HEK293 (cell line): ENCODE measurements at regions not wholly inside any gene's neighbourhood (a gene's known extent, or its start where the extent isn't known, plus 50 kb on each side); places are given as distances from the start of the nearest gene placed in this dataset.

ENCODE experiments used
- GLIS2 ChIP-seq: fragments of 450-650 bp; formaldehyde crosslinking; IDR thresholded peaks from 2 replicates; pipeline ENCODE4 v1.5.1; 2016; ENCODE audit warnings: missing biosample characterization, missing genetic modification characterization
- MZF1 ChIP-seq: fragments of 450-650 bp; formaldehyde crosslinking; IDR thresholded peaks from 2 replicates; pipeline ENCODE4 v1.5.1; 2017; ENCODE audit warnings: missing biosample characterization, missing genetic modification characterization, borderline replicate concordance
- ZNF169 ChIP-seq: fragments of 450-650 bp; formaldehyde crosslinking; IDR thresholded peaks from 2 replicates; pipeline ENCODE4 v1.5.1; 2016; ENCODE audit warnings: missing biosample characterization, missing genetic modification characterization
- ZNF24 ChIP-seq: fragments of 450-650 bp; formaldehyde crosslinking; IDR thresholded peaks from 2 replicates; pipeline ENCODE4 v1.5.1; 2016; ENCODE audit warnings: missing biosample characterization, missing genetic modification characterization
- ZNF274 ChIP-seq, 2 experiments: fragments of 200-500 bp in 1 of 2; fragments of 450-650 bp in 1 of 2; sonication (Bioruptor generic) in 1 of 2; formaldehyde crosslinking in 1 of 2; IDR thresholded peaks; 2 replicates each; pipeline versions ENCODE4 v1.5.1 to v1.6.1; 2014 to 2016; ENCODE audit warnings: borderline replicate concordance in 1 of 2, inconsistent platforms in 1 of 2, low read length in 1 of 2, missing biosample characterization in 1 of 2, missing genetic modification characterization in 1 of 2
- ZNF514 ChIP-seq: fragments of 450-650 bp; formaldehyde crosslinking; IDR thresholded peaks from 2 replicates; pipeline ENCODE4 v1.5.1; 2016; ENCODE audit warnings: missing biosample characterization, missing genetic modification characterization
- ZNF560 ChIP-seq: fragments of 450-650 bp; formaldehyde crosslinking; IDR thresholded peaks from 2 replicates; pipeline ENCODE4 v1.5.1; 2017; ENCODE audit warnings: missing biosample characterization, missing genetic modification characterization, borderline replicate concordance
- ZNF830 ChIP-seq: fragments of 450-650 bp; IDR thresholded peaks from 2 replicates; pipeline ENCODE4 v1.5.0; 2018; ENCODE audit warnings: missing biosample characterization, missing genetic modification characterization, low read depth, mild to moderate bottlenecking, moderate library complexity
- TF ChIP-seq, protein P1 (sequence below): fragments of 450-650 bp; formaldehyde crosslinking; IDR thresholded peaks from 2 replicates; pipeline ENCODE4 v1.5.1; 2016; ENCODE audit warnings: missing biosample characterization, missing genetic modification characterization
- TF ChIP-seq, protein P2 (sequence below): fragments of 450-650 bp; formaldehyde crosslinking; conservative IDR thresholded peaks from 2 replicates; pipeline ENCODE4 v1.5.1; 2016; ENCODE audit warnings: low read depth, missing biosample characterization, missing genetic modification characterization
- TF ChIP-seq, protein P3 (sequence below): fragments of 450-650 bp; formaldehyde crosslinking; IDR thresholded peaks from 2 replicates; pipeline ENCODE4 v1.5.1; 2016; ENCODE audit warnings: missing biosample characterization, missing genetic modification characterization

DNA sequence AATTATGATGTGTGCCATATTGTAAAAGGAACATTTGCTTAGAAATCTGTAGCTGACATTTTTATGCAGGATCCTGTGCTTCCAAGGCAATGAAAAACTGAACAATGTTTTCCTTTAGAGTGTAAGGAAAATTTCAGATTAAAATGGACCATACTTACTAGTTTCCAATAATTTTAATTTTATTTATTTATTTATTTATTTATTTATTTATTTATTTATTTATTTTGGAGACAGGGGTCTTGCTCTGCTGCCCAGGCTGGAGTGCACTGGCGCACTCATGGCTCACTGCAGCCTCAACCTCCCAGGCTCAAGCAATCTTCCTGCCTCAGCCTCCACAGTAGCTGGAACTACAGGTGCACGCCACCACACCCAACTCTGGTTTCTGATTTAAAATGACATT lies 369.8 kb upstream of the HAND2 start:
- TF ChIP-seq, protein P1, sequence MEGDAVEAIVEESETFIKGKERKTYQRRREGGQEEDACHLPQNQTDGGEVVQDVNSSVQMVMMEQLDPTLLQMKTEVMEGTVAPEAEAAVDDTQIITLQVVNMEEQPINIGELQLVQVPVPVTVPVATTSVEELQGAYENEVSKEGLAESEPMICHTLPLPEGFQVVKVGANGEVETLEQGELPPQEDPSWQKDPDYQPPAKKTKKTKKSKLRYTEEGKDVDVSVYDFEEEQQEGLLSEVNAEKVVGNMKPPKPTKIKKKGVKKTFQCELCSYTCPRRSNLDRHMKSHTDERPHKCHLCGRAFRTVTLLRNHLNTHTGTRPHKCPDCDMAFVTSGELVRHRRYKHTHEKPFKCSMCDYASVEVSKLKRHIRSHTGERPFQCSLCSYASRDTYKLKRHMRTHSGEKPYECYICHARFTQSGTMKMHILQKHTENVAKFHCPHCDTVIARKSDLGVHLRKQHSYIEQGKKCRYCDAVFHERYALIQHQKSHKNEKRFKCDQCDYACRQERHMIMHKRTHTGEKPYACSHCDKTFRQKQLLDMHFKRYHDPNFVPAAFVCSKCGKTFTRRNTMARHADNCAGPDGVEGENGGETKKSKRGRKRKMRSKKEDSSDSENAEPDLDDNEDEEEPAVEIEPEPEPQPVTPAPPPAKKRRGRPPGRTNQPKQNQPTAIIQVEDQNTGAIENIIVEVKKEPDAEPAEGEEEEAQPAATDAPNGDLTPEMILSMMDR (tag by site-specific recombination), result no peak
- TF ChIP-seq ZNF830 (tag by site-specific recombination), result no peak
- no peak for TF ChIP-seq GLIS2 (tag by site-specific recombination)
- TF ChIP-seq ZNF560 (tag by site-specific recombination), result no peak
- TF ChIP-seq, protein P2, sequence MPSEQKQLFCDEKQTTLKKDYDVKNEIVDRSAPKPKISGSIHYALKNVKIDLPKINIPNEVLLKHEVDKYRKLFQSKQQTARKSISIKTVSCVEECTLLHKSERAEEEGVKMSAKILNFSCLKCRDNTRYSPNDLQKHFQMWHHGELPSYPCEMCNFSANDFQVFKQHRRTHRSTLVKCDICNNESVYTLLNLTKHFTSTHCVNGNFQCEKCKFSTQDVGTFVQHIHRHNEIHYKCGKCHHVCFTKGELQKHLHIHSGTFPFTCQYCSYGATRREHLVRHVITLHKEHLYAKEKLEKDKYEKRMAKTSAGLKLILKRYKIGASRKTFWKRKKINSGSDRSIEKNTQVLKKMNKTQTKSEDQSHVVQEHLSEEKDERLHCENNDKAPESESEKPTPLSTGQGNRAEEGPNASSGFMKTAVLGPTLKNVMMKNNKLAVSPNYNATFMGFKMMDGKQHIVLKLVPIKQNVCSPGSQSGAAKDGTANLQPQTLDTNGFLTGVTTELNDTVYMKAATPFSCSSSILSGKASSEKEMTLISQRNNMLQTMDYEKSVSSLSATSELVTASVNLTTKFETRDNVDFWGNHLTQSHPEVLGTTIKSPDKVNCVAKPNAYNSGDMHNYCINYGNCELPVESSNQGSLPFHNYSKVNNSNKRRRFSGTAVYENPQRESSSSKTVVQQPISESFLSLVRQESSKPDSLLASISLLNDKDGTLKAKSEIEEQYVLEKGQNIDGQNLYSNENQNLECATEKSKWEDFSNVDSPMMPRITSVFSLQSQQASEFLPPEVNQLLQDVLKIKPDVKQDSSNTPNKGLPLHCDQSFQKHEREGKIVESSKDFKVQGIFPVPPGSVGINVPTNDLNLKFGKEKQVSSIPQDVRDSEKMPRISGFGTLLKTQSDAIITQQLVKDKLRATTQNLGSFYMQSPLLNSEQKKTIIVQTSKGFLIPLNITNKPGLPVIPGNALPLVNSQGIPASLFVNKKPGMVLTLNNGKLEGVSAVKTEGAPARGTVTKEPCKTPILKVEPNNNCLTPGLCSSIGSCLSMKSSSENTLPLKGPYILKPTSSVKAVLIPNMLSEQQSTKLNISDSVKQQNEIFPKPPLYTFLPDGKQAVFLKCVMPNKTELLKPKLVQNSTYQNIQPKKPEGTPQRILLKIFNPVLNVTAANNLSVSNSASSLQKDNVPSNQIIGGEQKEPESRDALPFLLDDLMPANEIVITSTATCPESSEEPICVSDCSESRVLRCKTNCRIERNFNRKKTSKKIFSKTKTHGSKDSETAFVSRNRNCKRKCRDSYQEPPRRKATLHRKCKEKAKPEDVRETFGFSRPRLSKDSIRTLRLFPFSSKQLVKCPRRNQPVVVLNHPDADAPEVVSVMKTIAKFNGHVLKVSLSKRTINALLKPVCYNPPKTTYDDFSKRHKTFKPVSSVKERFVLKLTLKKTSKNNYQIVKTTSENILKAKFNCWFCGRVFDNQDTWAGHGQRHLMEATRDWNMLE (tag by site-specific recombination), result peak; percentile 70
- TF ChIP-seq ZNF24 (tag by site-specific recombination), result no peak
- TF ChIP-seq ZNF169 (tag by site-specific recombination), result no peak
- TF ChIP-seq MZF1, result no peak
- no peak for TF ChIP-seq ZNF514
- TF ChIP-seq, protein P3, sequence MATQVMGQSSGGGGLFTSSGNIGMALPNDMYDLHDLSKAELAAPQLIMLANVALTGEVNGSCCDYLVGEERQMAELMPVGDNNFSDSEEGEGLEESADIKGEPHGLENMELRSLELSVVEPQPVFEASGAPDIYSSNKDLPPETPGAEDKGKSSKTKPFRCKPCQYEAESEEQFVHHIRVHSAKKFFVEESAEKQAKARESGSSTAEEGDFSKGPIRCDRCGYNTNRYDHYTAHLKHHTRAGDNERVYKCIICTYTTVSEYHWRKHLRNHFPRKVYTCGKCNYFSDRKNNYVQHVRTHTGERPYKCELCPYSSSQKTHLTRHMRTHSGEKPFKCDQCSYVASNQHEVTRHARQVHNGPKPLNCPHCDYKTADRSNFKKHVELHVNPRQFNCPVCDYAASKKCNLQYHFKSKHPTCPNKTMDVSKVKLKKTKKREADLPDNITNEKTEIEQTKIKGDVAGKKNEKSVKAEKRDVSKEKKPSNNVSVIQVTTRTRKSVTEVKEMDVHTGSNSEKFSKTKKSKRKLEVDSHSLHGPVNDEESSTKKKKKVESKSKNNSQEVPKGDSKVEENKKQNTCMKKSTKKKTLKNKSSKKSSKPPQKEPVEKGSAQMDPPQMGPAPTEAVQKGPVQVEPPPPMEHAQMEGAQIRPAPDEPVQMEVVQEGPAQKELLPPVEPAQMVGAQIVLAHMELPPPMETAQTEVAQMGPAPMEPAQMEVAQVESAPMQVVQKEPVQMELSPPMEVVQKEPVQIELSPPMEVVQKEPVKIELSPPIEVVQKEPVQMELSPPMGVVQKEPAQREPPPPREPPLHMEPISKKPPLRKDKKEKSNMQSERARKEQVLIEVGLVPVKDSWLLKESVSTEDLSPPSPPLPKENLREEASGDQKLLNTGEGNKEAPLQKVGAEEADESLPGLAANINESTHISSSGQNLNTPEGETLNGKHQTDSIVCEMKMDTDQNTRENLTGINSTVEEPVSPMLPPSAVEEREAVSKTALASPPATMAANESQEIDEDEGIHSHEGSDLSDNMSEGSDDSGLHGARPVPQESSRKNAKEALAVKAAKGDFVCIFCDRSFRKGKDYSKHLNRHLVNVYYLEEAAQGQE (tag by site-specific recombination), result no peak
- TF ChIP-seq ZNF274 (IDR thresholded peaks at IDR 0.05; ENCODE audit: low read length), result no peak
- TF ChIP-seq ZNF274 (tag by site-specific recombination; IDR thresholded peaks at IDR 0.05; ENCODE audit: borderline replicate concordance), result no peak
